Nephron progenitor cell (in vitro differentiated cells): ENCODE measurements at regions not wholly inside any gene's neighbourhood (a gene's known extent, or its start where the extent isn't known, plus 50 kb on each side); places are given as distances from the start of the nearest gene placed in this dataset.

Experiments
- DNase-seq: peaks from one replicate; pipeline ENCODE4 v3.0.0; 2021
- H3K27ac Mint-ChIP-seq: 2 replicates; pipeline ENCODE4 v1.8.0; 2021; ENCODE audit warnings: mild to moderate bottlenecking, moderate library complexity, mixed read lengths
- H3K27me3 Mint-ChIP-seq: 2 replicates; pipeline ENCODE4 v1.8.0; 2021; ENCODE audit warnings: mild to moderate bottlenecking, low read depth, mixed read lengths; ENCODE audit not compliant: poor library complexity
- H3K36me3 Mint-ChIP-seq: 2 replicates; pipeline ENCODE4 v1.8.0; 2021; ENCODE audit warnings: low read depth, mixed read lengths
- H3K4me1 Mint-ChIP-seq: 2 replicates; pipeline ENCODE4 v1.8.0; 2021; ENCODE audit warnings: mixed read lengths
- H3K4me3 Mint-ChIP-seq: 2 replicates; pipeline ENCODE4 v1.8.0; 2021; ENCODE audit warnings: mild to moderate bottlenecking, moderate library complexity, mixed read lengths
- H3K9me3 Mint-ChIP-seq: 2 replicates; pipeline ENCODE4 v1.8.0; 2021; ENCODE audit warnings: mild to moderate bottlenecking, moderate library complexity, mixed read lengths
- TF ChIP-seq, protein P1 (sequence below): fragments of 200-600 bp; sonication (generic); IDR thresholded peaks from 2 replicates; pipeline ENCODE4 v1.5.0; 2021; ENCODE audit warnings: antibody characterized with exemption

DNA sequence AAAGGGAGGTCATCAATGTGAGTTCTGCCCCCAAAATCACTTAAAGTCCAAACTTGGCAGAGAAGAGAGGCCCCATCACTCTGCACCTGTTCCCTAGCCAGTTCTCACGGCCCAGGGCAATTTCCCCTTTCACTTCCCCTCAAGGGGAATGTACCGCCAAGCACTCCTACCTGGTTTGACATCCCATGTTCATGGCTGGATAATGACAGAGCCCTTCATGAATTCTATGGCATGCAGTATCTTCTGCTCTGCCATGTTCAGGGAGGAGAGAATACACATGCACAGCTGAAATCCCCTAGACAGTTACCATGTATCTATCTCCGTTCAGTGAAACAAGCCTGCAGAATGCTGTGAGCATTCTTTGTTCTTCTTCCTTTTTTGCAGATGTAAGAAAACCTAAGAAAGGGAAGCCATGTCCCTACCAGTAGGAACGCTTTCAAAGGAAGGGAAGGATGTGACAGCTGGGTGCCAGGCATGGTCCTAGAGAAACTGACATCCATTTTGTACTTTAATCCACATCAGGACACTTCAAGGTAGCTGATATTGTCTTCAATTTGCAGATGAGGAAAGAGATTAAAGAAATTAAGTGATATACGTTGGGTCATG lies 79.8 kb upstream of the ARID1B start:
- H3K36me3 Mint-ChIP-seq, result no peaks in the 10 kb centered on the region
- DNase-seq, result no peak
- H3K27ac Mint-ChIP-seq, result no peak overlapping the region
- H3K4me1 Mint-ChIP-seq, result peaks cover 13% of the 10 kb centered on the region
- H3K27me3 Mint-ChIP-seq, result peaks cover 4% of the 10 kb centered on the region
- TF ChIP-seq, protein P1, sequence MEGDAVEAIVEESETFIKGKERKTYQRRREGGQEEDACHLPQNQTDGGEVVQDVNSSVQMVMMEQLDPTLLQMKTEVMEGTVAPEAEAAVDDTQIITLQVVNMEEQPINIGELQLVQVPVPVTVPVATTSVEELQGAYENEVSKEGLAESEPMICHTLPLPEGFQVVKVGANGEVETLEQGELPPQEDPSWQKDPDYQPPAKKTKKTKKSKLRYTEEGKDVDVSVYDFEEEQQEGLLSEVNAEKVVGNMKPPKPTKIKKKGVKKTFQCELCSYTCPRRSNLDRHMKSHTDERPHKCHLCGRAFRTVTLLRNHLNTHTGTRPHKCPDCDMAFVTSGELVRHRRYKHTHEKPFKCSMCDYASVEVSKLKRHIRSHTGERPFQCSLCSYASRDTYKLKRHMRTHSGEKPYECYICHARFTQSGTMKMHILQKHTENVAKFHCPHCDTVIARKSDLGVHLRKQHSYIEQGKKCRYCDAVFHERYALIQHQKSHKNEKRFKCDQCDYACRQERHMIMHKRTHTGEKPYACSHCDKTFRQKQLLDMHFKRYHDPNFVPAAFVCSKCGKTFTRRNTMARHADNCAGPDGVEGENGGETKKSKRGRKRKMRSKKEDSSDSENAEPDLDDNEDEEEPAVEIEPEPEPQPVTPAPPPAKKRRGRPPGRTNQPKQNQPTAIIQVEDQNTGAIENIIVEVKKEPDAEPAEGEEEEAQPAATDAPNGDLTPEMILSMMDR, result no peak
- no peak overlapping the region for H3K4me3 Mint-ChIP-seq
- peaks cover 3% of the 10 kb centered on the region for H3K9me3 Mint-ChIP-seq

DNA sequence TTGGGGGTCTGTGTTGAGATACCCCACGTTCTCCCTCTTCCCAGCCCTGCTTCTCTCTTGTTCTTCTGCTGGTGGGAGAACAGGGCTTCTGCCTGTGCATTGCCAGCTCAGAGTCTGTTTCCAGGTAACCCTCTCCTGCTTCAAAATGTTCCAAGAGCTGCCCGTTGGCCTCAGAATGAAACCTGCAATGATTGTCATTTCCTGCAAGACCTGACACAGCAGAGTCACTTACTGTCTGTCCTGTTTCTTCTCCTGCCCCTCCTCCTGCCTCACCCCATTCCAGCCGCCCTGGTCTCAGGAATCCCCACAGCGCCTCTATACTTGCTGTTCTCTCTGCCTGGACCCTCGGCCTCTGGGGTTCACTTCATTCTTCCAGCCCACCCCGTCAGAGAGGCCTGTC lies 81.4 kb upstream of the ARID1B start:
- H3K27ac Mint-ChIP-seq, result no peak overlapping the region
- peaks cover 4% of the 10 kb centered on the region for H3K27me3 Mint-ChIP-seq
- no peak for DNase-seq
- peaks cover under 1% of the 10 kb centered on the region for H3K4me1 Mint-ChIP-seq
- H3K36me3 Mint-ChIP-seq, result no peaks in the 10 kb centered on the region
- TF ChIP-seq, protein P1, result no peak
- peaks cover 3% of the 10 kb centered on the region for H3K9me3 Mint-ChIP-seq
- H3K4me3 Mint-ChIP-seq, result no peak overlapping the region

DNA sequence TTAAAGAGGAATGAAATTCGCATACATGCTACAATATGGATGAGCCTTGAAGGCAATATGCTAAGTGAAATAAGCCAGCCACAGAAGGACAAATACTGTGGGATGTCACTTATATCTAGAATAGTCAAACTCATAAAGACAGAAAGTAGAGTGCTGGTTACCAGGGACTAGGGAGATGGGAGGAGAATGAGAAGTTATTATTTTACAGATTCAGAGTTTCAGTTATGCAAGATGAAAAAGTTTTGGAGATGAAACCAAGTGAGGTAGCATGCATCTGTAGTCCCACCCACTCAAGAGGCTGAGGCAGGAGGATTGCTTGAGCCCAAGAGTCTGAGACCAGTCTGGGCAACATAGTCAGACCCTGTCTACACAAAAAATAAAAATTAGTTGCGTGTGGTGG lies 82.5 kb upstream of the ARID1B start:
- peaks cover 3% of the 10 kb centered on the region for H3K9me3 Mint-ChIP-seq
- no peaks in the 10 kb centered on the region for H3K4me1 Mint-ChIP-seq
- H3K4me3 Mint-ChIP-seq, result no peak overlapping the region
- H3K27me3 Mint-ChIP-seq, result peaks cover 4% of the 10 kb centered on the region
- TF ChIP-seq, protein P1, result no peak
- no peak for DNase-seq
- no peak overlapping the region for H3K27ac Mint-ChIP-seq
- no peaks in the 10 kb centered on the region for H3K36me3 Mint-ChIP-seq

DNA sequence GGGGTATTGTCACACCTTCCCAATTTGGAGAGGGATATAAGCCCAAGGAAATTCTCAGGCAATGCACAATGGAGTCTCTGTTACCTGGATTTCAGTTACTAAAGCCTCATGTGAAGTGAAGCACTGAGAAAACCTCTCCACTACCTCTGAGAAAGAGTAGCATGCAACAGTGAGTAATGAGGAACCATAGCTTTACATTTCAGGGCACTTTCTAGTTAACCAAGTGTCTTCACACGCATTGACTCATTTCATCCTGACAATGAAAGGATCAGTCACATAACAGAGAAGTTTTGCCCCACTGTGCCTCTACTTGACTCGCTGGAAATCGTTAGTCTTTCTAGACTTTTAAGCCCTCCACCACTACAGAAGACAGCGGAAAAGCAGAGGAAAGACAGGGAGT lies 86.2 kb upstream of the ARID1B start:
- H3K4me3 Mint-ChIP-seq, result no peak overlapping the region
- peaks cover 4% of the 10 kb centered on the region for H3K27me3 Mint-ChIP-seq
- DNase-seq, result no peak
- peaks cover 3% of the 10 kb centered on the region for H3K9me3 Mint-ChIP-seq
- H3K27ac Mint-ChIP-seq, result no peak overlapping the region
- H3K36me3 Mint-ChIP-seq, result no peaks in the 10 kb centered on the region
- peaks cover 16% of the 10 kb centered on the region for H3K4me1 Mint-ChIP-seq
- TF ChIP-seq, protein P1, result no peak

DNA sequence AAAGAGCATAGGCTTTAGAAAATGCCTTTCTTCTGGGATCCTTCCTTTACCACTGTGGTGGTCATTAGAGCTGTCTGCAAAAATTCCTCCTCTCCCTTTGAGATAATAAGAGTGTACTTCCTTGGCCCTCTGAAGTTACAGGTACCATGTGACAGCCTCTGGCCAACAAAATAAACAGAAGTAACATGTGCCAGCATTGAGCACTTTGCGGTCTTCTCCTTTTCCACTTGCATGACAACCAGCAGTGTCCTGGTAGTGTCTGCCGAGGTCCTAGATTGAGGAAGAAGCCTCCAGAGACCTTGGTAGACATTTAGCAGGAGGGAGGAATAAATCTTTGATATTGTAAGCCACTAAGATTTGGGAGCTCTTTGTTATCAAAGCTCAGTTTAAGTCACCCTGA lies 87.5 kb upstream of the ARID1B start:
- DNase-seq, result no peak
- H3K9me3 Mint-ChIP-seq, result no peaks in the 10 kb centered on the region
- no peaks in the 10 kb centered on the region for H3K27me3 Mint-ChIP-seq
- H3K27ac Mint-ChIP-seq, result no peak overlapping the region
- no peaks in the 10 kb centered on the region for H3K36me3 Mint-ChIP-seq
- peaks cover 30% of the 10 kb centered on the region for H3K4me1 Mint-ChIP-seq
- H3K4me3 Mint-ChIP-seq, result no peak overlapping the region
- TF ChIP-seq, protein P1, result no peak

DNA sequence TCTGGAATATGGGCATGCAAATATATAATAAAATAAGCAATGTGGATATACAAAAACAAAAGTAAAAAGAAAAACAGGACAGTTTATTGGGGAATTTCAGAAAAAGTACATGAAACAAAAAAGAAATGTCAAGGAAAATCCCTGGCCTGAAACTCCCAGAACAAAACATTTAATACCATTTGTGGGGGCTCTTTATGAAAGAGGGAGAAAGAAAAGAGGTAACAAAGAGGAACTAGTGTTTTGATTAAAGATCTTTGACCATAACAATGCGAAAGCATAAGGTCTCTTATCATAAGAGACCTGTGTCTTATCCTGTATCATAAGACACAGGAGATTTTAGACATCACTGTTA lies 88.6 kb upstream of the ARID1B start:
- no peak for DNase-seq
- H3K36me3 Mint-ChIP-seq, result no peaks in the 10 kb centered on the region
- TF ChIP-seq, protein P1, result no peak
- H3K9me3 Mint-ChIP-seq, result no peaks in the 10 kb centered on the region
- no peaks in the 10 kb centered on the region for H3K27me3 Mint-ChIP-seq
- H3K27ac Mint-ChIP-seq, result no peak overlapping the region
- H3K4me1 Mint-ChIP-seq, result peaks cover 31% of the 10 kb centered on the region
- peak overlapping the region; percentile 83 for H3K4me3 Mint-ChIP-seq
